GM19043 (cell line): ENCODE measurements at regions not wholly inside any gene's neighbourhood (a gene's known extent, or its start where the extent isn't known, plus 50 kb on each side); places are given as distances from the start of the nearest gene placed in this dataset.

Experiments used
- ATAC-seq: cut with Tn5 transposase; IDR thresholded peaks from one replicate; pipeline ENCODE4 v1.9.1; 2021; ENCODE audit warnings: low read depth; ENCODE audit not compliant: unreplicated experiment

DNA sequence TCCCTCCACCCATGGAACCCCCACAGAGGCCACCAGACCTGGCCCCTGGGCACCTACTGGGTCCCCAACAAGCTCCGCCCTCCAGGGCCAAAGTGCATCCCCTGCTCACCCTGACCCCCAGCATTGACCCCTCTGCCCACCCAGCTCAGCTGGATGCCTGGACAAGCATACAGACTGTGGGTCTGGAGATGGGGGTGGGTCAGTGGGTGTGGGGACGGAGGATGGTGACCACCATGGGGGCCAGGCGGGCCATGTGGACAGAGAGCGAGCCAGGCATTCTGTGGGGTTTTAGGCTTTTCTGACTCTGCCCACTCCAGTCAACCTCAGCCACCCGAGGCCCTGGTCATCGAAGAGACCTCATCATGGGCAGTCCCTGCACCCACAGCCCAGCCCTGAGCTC is 183.7 kb downstream of the BRD1 start:
- no peak for ATAC-seq

DNA sequence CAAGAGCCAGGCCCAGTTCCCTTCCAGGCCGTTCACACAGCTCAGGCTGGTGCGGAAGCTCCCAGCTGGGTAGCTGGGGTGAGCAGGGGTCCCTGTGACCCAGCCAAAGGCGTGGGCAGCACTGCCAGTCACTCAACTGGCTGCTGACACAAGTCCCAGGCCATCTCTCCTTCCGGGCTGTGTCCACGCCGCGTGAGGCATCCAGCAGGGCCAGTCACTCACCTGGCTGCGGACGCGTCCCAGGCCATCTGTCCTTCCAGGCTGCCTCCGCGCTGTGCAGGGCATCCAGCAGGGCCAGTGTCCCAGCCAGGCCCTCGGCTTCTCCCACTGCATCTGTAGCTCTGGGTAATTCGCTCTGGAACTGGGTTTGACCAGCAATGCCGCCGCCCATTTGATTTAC is 184.2 kb downstream of the BRD1 start:
- ATAC-seq, result no peak

DNA sequence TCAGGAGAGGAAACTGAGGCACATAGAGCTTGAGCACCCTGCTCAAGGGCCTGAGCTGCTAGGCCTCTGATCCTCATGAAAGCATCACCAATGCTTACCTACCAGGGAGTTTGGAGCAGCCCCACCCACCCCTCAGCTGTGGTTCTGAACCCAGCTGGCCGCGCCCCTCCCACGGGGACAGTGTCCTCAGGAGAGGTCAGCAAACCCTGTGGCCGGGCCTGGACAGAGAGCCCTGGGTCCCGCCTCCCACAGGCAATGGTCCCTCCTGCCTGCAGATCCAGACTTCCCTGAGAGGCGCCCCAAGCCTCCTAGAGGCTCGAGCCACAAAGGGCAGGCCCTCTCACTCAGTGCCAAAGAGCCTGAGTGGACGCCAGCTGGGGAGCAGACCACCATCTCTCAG is 184.9 kb downstream of the BRD1 start:
- ATAC-seq, result no peak

DNA sequence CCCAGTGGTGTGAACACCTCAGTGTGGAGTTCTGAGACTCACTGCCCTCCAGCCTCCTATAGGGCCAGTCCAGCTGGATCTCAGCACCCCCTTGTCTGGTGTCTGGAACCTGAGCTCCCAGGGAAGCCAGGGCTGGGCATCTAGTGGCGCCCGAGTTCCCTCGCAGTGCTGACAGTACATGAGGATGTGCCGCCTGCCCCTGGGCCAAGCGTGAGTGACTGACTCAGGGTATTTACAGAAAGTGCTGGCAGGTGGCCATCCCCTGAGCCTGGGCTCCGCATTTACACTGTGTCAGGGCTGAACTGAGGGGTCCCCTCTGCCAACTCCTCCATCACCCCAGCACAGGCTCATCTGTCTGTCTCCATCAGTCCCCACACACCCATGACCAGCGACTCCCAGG is 185.3 kb downstream of the BRD1 start:
- no peak for ATAC-seq

DNA sequence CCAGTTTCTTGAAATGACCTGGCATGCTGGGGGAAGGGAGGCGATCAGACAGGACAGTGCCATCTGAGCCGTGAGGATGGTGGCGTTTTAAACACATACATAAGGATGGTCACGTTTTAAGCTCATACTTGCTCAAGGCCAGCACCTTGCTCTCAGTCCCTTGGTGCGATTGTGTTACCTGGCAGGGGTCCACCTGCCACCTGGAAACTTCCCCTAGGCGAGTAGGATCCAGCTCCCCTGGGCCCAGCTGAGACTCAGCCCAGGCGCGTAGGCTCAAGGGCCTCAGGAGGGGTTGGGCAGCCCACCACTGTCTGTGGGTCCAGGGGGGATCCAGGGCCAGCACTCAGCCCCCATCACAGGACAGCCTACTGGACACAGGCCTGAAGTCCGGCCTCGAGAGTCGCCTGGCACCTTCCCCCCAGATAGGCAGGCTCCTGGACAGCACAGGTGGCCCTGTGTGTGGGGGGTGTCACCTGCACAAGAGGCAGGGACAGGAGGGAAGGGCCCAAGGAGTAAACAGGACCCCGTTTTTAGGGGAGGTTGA is 185.8 kb downstream of the BRD1 start:
- no peak for ATAC-seq

DNA sequence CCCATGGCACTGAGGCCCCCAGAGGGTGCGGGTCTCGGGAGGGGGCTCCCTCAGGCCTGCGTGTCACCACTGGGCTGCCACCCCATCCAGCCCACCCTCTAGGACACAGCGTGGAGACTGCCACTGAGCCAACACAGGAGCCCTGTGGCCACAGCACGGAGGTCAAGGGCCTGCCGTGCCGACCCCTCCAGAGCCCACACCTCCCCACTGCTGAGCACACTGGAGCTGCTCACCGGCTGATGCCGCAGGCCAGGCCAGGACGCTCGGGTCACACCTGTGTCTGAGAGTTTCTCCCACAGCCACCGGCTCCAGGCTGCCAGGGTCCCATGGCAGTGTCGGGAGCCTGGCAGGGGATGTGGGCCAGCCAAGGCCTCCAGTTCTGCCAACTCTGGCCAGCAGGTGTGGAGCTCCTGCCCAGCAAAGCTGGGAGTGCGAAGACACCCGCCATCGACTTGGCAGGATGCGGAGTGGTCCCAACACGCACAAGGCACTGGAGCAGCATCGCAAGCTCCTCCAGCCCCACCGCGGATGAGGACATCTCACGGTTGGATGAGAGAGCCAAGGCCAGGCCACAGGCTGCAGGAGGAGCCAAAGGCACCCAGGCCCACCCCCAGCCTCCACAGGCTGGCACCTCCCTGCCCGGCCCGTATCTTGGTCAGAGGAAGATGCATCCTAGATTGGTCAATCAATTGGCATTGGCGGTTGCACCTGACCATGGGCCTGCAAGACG is 187.1 kb downstream of the BRD1 start:
- no peak for ATAC-seq

DNA sequence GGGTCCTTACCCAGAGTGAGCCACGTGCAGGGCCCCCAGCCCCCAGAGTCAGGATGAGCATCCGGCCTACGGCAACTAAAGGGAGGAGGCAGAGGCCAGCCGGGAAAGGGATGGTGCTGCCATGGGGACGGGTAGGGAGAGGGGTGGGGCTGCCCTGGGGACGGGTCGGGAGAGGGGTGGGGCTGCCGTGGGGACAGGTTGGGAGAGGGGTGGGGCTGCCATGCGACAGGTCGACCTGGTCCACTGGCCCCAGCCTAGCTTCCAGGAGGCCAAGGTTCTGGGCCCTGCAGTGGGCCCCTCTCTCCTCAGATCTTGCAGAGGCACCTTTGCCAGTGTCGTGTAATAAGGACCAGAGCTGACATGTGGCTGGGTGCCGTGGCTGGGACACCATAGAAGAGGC is 187.7 kb downstream of the BRD1 start:
- no peak for ATAC-seq

DNA sequence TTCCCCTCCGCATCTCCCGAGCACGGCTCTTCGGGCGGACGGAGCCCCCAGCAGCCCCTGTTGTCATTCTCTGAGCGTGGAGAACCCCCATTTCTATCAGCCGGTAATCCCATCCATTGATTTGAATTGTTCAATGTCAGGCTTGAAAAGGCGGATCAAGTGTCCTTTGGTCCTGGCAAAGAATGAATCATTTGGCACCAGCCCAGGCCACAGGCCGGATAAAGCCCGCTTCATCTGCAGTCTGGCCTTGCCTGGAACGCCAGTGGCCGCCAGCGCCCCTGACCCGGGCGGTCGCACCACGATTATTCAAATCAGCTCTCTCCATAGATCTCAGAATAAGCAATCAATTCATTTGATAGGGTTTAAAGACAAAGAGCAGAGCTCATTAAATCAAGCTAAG is 188.9 kb downstream of the BRD1 start:
- ATAC-seq, result no peak

DNA sequence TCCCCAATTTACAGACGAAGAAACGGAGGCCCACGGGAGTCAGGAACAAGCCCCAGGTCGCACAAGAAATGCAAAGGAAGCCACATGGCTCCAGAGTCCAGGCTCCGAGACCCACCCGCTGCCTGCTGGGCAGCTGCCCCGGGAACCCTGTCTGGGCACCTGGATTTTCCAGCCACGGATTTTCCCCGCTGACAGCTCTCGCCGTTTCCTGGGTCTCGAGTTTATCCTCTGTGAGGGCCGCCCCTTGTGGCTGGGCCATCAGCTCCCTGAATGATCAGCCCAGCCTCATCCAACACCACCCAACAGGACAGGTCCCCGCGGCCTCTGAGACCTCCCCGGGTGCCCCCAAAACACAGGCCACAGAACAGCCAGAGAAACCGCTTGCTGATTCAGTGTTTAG is 189.7 kb downstream of the BRD1 start:
- no peak for ATAC-seq

DNA sequence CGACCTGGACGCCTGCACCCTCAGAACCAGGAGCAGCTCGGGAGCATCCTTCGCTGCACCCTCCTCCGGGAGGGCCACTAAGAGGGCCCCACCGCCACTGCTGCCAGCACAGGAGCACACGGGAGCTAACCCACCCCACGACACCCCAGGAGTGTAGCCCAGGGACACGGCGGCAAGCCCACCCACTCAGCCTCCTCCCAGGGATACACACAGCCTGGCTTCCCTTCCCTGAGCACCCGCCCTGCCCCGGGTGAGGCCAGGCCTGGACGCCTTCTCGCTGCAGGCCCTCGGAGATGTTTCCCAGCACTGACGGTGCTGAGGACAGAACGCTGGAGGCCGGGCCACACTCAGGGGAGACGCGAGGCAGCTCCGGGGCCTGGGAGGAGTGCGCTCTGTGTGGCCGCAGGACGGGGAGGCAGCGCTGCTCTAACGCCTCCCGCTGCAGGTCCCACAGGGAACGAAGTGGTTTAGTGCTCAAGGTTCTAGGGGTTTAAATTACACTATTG is 190.4 kb downstream of the BRD1 start:
- no peak for ATAC-seq

DNA sequence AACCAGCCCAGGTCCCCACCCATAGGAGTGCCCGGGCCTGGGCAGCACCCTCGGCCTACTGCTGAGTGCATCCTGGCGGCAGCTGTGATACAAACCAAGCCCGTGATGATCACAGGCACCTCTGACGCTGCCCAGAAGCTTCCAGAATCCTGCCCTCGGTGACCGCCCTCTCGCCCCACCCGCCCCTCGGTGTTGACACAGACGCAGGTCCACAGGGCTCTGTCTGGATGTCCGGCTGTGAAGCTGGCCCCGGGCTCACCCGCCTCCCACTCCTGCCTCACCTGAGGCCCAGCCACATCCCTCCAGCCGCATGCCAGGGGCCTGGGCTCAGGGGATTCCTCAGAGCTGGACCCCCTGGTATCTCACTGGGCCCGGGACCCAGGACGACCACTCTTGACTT is 191.0 kb downstream of the BRD1 start:
- ATAC-seq, result no peak

DNA sequence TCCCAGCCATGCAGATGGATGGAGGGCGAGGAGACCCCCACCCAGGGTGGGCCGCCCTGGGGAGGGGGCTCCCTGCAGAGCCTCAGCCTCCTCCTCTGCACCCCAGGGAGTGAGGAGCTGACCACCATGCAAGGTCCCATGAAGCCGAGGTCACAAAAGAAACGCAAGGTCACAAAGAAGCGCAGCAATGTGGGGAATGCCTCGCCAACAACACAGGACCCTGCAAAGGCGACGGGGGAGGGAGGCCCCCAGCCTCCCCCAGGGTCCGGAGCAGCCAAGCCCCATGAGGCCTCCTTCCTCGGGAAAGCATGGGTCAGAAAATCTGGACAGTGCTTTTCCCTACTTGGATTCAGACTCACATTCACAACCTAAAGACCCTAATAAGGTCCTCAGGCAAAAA is 191.5 kb downstream of the BRD1 start:
- ATAC-seq, result no peak

DNA sequence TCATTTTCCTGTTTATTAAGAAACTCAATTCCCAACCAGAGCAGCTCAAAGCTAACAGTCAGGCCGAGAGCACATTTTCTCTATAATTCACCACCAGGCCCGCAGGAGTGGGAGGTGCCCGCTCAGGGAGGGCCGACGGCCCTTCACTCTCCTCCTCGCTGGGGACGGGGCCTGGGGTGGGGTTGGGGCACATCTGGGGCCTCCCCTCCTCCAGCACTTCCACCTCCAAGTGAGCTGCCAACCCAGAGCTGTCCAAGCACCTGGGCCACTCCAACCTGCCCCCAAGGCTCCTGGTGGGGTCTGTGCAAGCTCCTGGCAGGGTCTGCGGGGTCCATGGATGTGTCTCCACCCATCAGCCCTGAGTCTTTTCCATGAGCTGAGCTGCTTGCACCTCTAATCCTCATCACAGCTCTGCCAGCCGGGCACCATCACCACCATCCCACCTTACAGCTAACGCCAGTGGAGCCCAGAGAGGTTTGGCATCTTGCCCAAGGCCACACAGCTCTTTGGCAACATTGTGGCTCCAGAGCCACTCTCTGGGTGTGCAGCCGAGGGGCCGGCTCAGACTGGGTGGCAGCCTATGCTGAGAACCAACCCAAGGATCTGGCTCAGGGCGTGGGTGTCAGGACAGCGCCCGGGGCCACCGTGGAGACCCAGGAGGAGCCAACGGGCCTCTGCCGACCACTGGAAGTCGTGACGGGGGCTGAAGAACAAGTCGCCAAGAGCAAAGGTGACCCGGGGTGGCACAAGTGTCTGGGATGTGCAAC is 193.5 kb downstream of the BRD1 start:
- ATAC-seq, result no peak

DNA sequence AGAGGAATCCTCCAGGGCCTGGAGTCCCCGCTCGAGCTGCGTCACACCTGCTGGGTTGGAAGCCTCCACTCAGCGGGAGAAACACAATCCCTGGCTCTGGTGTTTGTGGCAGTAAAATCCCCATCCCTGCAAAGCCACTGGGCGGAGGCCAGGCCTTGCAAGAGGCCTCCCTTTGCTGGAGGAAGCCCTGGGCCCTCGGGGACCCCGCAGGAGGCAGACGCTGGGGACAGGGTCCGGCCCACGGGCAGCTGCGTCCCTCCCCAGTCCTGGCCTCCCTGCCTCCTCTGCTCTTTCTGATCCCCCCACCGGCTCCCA is 194.7 kb downstream of the BRD1 start:
- no peak for ATAC-seq

DNA sequence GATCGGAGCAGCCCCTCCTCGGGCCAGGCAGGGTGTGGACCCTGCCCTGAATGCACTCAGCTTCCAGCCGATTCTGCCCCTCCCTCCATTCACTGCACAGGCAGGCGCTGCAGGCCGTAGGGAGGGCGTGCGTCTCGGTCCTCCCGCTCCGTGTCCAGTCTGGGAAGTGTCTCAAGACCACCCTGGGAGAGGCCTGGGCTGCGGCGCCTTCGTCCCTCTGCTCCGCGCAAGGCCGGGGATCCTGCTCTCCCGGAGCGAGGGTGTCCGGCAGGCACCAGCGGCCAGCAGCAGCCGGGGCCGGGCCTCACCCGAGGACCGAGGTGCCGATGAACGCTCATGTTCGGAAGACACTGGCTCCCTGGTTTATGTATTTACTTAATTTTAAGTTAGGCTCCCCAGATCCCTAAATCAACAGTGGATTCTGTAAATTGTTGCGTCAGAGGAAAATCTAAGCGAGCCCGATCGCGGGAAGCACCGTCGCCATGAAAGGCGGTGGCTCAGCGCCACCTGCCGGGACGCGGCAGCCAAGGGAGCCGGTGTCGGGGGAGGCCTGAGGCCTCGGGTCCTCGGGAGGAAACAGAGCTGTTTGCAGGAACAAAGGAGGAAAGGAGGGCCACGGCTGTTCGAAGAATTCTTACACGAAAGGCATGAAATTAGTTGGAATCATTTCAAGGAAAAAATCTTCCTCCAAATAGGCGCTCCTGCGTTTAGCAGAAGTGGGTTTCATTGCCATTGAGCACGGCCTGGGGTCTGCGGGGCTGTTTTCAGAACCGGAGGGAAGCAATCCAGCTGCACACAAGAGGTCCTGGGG is 195.3 kb downstream of the BRD1 start:
- no peak for ATAC-seq

DNA sequence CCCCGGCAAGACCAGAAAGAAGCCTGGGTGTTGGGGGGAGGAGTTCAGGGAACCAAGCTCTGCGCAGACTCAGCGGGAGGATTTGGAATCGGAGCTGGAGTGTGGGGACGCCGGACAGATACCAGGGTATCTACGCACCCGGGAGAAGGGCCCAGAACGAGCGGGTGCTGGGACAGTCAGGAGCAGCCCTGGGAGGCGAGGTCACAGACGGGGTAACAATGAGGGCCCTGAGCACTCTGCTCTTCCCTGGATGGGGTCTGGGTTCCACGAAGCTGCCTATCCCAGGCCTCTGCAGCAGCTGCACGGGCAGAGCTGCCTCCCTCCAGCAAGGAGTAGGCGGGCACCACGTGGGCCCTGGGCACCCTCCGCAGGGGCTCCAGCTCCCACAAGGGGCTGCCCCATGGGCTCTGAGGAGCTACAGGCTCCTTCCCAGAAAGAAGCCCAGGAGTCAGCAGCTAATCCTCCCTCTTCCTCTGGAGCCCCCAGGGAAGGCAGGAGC is 197.2 kb downstream of the BRD1 start:
- no peak for ATAC-seq

DNA sequence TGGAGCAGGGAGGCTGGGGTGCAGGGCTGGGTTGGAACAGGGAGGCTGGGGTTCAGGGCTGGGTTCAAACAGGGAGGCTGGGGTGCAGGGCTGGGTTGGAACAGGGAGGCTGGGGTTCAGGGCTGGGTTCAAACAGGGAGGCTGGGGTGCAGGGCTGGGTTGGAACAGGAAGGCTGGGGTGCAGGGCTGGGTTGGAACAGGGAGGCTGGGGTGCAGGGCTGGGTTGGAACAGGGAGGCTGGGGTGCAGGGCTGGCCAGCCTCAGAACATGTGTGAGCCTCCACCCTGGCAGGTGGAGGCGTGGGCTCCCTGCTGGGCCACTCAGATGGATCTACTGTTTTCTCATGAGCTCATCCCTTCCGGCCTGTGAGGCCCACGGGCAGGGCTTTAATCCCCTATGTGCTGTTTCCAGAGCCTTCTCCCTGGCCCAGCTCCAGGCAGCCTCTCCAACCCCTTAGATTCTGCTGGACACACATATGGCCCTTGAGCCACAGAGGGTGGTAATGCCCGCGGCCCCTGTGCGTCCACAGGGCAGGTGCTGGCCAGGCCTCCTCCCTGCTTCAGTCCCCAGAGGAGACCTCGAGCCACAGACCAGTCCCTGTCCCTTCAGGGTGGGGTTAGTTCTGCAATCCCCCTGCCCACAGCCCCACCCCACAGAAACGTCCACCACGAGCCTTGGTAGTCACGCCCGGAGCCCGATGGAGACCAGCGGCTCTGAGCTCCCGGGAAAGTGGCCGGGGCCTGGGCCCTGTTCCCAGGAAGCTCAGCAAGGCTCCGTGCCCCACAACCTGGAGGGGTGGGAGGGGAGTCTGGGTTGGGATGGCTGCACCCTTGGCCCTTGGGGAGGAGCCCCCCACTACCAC is 197.9 kb downstream of the BRD1 start:
- ATAC-seq, result no peak

DNA sequence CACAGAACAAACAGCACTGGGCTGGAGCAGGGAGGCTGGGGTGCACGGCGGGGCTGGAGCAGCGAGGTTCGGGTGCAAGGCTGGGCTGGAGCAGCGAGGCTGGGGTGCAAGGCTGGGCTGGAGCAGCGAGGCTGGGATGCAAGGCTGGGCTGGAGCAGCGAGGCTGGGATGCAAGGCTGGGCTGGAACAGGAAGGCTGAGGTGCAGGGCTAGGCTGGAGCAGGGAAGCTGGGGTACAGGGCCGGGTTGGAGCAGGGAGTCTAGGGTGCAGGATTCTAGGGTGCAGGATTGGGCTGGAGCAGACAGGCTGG is 198.5 kb downstream of the BRD1 start:
- no peak for ATAC-seq

DNA sequence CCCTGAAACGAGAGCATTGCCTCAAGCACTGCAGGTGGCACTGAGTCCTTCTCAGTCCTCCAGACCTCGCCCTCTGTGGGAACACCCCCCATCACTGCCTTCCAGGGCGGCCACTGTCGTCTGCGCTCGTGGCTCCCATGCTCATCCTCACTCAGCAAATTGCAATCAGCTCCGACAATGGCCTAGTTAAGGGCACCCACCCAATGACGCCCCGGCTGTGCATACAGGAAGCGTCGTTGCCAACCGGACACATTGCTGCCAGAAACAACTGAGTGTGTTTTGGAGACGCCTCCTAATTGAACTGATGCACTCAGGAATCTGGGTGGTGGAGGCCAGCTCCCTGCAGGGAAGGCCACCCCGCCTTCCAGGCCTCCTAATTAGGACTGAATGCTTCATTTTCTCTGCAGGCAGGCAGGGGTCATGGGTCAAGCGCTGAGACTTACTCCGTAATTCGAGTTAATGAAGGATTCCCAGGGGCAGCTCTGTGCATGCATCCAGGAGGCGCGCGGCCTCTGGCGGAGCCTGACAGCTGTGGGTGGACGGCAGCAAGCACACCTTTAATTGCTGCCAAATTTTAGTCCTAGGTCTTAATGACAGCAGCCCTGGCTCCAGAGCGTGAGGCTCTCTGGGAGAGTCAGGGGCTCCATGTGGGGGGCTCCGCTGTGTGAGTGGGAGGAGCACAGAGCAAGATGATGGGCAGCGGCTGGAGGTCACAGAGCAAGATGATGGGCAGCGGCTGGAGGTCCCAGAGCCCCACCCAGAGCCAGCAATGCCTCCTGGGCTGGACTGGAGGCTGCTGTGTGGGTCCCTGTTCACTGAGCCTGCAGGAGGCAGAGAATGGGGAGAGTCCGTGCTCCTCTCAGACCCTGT is 199.0 kb downstream of the BRD1 start:
- ATAC-seq, result no peak
